HCT116 (cell line): ENCODE measurements at regions not wholly inside any gene's neighbourhood (a gene's known extent, or its start where the extent isn't known, plus 50 kb on each side); places are given as distances from the start of the nearest gene placed in this dataset.

Experiments used
- CBX3 ChIP-seq: IDR thresholded peaks from 2 replicates; pipeline ENCODE4 v1.6.1; 2012; ENCODE audit warnings: low read depth
- ELF1 ChIP-seq: IDR thresholded peaks from 2 replicates; pipeline ENCODE4 v1.6.1; 2012; ENCODE audit warnings: low read depth, borderline replicate concordance
- EZH2 ChIP-seq: fragments of 200-600 bp; sonication (generic); IDR thresholded peaks from 2 replicates; pipeline ENCODE4 v1.6.1; 2017; ENCODE audit warnings: antibody characterized with exemption, mixed run types
- EZH2phosphoT487 ChIP-seq: fragments of 200-600 bp; IDR thresholded peaks from 2 replicates; pipeline ENCODE4 v1.6.1; 2018; ENCODE audit warnings: antibody characterized with exemption, borderline replicate concordance
- POLR2AphosphoS5 ChIP-seq: IDR thresholded peaks from 2 replicates; pipeline ENCODE4 v1.6.1; 2011; ENCODE audit warnings: mild to moderate bottlenecking, low read depth, low read length, moderate library complexity
- TF ChIP-seq, protein P1 (sequence below): IDR thresholded peaks from 2 replicates; pipeline ENCODE4 v1.6.1; 2011; ENCODE audit warnings: mild to moderate bottlenecking, low read length, moderate library complexity; ENCODE audit not compliant: insufficient replicate concordance; ENCODE audit errors: extremely low read depth
- TF ChIP-seq, protein P2 (sequence below), 3 experiments: fragments of 200-600 bp in 1 of 3; sonication (generic) in 1 of 3; IDR thresholded peaks in 2 of 3; conservative IDR thresholded peaks in 1 of 3; 2 replicates each; pipeline ENCODE4 v1.5.1; 2012 to 2017; ENCODE audit warnings: low read depth in 2 of 3, low read length in 2 of 3, antibody characterized with exemption in 1 of 3, borderline replicate concordance in 1 of 3, control low read depth in 1 of 3, mild to moderate bottlenecking in 1 of 3, mixed read lengths in 1 of 3, mixed run types in 1 of 3, moderate library complexity in 1 of 3; ENCODE audit not compliant: insufficient read depth in 1 of 3

DNA sequence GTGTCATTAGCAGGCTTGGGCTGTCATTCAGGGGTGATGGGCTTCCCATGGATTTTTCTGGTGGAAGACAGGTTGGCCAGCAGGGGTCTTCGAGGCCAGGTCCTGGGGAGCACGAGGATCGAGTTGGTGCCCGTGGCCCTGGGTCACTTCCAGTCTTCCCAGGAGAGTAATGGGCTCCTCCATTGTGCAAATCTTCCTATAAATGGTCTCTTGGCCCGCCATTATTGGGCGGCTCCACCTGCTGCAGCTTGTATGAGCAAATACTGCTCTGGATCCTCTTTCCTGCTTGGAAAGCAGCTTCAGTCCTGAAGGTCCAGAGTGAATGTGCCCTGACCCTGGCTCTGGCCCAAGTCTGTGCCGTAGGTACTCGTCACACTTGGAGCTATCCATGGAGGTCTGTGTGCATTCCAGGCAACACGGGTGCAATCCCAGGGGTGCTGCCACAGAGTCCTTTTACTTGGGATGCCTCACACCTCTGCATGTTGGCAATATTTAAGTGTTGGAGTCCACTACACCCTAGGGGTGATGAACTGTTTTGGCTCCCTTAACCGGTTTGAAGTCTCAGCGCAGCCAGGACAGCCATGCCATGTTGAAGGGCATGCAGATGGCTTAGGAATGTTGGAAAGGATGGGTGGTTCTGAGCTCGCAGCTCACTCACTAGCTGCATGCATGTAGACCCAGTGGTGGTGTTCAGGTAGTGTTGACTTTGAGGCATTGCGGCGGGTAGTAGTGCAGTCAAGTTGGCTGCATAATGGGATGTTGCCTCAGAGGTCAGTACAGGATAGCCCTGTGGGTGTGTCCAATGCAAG, 97.6 kb downstream of the SNRPN start (continued):
- TF ChIP-seq, protein P1, sequence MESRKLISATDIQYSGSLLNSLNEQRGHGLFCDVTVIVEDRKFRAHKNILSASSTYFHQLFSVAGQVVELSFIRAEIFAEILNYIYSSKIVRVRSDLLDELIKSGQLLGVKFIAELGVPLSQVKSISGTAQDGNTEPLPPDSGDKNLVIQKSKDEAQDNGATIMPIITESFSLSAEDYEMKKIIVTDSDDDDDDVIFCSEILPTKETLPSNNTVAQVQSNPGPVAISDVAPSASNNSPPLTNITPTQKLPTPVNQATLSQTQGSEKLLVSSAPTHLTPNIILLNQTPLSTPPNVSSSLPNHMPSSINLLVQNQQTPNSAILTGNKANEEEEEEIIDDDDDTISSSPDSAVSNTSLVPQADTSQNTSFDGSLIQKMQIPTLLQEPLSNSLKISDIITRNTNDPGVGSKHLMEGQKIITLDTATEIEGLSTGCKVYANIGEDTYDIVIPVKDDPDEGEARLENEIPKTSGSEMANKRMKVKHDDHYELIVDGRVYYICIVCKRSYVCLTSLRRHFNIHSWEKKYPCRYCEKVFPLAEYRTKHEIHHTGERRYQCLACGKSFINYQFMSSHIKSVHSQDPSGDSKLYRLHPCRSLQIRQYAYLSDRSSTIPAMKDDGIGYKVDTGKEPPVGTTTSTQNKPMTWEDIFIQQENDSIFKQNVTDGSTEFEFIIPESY: no peak
- TF ChIP-seq, protein P2, sequence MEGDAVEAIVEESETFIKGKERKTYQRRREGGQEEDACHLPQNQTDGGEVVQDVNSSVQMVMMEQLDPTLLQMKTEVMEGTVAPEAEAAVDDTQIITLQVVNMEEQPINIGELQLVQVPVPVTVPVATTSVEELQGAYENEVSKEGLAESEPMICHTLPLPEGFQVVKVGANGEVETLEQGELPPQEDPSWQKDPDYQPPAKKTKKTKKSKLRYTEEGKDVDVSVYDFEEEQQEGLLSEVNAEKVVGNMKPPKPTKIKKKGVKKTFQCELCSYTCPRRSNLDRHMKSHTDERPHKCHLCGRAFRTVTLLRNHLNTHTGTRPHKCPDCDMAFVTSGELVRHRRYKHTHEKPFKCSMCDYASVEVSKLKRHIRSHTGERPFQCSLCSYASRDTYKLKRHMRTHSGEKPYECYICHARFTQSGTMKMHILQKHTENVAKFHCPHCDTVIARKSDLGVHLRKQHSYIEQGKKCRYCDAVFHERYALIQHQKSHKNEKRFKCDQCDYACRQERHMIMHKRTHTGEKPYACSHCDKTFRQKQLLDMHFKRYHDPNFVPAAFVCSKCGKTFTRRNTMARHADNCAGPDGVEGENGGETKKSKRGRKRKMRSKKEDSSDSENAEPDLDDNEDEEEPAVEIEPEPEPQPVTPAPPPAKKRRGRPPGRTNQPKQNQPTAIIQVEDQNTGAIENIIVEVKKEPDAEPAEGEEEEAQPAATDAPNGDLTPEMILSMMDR (IDR thresholded peaks at IDR 0.05 in 2 of 3, conservative IDR thresholded peaks at IDR 0.05 in 1 of 3; ENCODE audit: borderline replicate concordance in 1 of 3, insufficient read depth in 1 of 3, low read depth in 2 of 3, low read length in 2 of 3): no peak
- TF ChIP-seq EZH2 (no peak), CBX3 (no peak), ELF1 (no peak), EZH2phosphoT487 (no peak), POLR2AphosphoS5 (no peak)
